ENCODE measurements at regions not wholly inside any gene's neighbourhood (a gene's known extent, or its start where the extent isn't known, plus 50 kb on each side); places are given as distances from the start of the nearest gene placed in this dataset.

GRCh38 chr5:109945723-109946480 lies 256.2 kb downstream of the MAN2A1 start:
- DNase-seq, result no peak

GRCh38 chr5:109946610-109947009 lies 256.9 kb downstream of the MAN2A1 start:
- DNase-seq, result no peak

DNA sequence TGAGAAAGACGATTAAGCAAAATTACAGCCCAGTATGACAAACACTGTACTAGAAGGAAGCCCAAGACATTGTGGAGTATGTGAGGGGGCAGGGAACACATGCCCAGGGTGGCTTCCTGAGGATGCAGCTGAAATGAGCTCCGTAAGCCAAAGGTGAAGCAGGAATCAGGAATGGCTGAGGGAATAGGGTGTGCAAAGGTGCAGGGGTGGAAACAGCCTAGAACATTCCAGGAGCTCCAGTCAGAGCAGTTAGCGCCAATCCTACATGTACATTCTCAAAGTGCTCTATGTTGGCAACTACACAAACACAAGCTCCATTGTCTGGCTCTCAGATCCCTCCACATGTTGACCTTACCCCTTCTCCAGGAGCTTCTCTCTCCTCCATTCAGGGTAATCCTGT lies 257.9 kb downstream of the MAN2A1 start:
- DNase-seq, result no peak

DNA sequence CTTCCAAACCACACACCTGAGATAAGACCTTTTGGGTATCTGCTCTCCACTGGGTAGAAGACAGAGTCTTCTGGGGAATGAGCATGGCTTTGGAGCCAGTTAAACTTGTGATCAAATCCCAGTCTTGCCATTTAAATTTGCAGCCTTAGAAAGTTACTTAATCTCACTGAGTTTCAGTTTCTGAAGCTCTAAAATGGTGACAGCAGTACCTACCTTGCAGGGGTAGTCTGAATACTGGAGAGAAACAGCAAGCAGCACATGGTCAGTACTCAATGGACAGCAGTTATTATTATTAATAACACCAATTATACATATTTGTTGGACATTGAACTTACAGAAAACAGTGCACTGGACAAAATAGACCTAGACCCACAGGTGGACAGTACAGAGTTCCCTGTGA lies 260.9 kb downstream of the MAN2A1 start:
- DNase-seq, result no peak

DNA sequence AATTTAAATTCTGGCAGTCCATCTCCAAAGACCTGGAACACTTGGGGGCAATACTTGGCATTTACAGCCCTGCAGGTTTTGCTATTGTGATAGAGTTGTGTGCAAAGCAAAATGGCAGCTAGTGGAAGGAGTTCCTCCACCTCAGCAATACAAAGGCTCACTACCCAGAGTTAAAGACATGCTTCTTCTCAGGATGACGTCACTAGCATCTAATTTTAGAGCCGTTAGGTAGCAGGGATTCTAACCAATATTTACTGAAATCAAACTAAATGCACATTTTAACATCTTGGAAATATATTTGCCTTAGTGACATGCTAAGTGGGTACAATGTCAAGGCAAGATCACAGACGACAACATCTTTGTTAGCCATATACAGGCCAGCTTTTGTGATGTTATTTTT lies 261.6 kb downstream of the MAN2A1 start:
- no peak for DNase-seq

DNA sequence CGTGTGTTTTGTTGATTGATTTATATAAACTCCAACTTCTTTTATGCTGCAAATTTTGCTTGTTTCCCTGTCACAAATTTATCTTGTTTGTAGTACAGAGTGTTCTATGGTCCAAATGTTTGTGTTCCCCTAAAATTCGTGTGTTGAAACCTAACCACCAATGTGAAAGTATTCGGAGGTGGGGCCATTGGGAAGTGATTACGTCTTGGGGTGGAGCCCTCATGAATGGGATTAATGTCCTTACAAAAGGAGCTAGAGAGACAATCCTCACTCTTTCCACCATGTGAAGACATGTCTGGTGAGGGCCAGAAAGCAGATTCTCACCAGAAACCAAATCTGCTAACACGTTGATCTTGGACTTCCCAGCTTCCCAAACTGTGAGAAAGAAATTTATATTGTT lies 262.0 kb downstream of the MAN2A1 start:
- no peak for DNase-seq

DNA sequence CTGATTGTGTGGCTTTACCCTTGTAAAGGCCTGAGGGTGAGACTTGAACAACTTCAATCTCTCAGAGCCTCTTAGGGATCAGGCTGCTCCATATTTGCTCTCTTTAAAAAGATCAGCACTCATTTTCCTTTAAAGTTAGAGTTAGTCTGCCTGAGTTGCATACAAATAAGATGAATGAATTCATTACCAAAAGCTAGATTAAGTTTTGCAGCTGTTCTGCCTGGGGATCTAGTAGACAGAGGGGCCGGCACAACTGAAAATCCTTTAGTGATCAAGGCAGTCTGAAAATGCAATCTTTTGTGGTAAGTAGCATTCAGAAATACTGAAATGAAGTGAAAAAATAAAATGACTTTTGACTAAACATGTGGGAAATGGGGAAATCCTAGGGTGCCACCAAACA lies 264.0 kb downstream of the MAN2A1 start:
- DNase-seq, result no peak

DNA sequence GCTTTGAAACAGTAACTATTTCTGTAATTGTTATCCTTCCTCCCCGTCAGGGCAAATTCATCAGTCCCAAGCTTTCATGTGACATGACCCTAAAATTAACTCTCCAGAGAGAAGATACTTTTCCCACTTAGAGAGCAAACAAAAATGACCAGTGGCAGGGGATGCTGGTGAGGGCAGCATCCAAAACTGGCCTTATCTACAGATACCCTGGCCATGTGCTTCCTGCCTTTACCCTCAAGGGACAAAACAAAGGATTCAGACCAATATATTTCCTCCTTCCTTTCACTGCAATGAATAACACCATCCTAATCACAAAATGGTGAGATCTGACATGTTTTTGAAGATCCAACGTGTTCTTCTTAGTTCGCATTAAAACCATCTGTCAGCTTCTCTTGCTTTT lies 267.2 kb downstream of the MAN2A1 start:
- no peak for DNase-seq

DNA sequence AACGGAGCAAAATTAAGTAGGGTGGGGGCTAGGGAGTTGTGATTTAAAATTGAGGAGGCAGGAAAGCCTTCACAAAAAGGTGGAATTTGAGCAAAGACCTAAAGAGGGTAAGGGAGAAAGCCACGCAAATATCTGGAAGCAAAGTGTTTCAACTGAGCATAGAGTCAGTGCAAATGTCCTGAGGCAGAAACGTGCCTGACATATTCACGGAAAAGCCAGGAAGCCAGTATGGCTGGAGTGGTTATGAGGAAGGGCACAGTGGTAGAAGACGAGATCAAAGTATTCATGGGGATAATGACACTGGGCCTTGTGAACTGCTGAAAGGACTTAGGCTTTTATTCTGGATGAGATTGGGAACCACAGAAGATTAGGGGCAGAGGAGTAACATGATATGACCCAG lies 268.4 kb downstream of the MAN2A1 start:
- DNase-seq, result no peak

GRCh38 chr5:109959652-109960051 lies 269.9 kb downstream of the MAN2A1 start:
- no peak for DNase-seq

- DNase-seq, result no peak
These were observed 272.0 kb downstream of the MAN2A1 start for GRCh38 chr5:109961751-109962150.

DNA sequence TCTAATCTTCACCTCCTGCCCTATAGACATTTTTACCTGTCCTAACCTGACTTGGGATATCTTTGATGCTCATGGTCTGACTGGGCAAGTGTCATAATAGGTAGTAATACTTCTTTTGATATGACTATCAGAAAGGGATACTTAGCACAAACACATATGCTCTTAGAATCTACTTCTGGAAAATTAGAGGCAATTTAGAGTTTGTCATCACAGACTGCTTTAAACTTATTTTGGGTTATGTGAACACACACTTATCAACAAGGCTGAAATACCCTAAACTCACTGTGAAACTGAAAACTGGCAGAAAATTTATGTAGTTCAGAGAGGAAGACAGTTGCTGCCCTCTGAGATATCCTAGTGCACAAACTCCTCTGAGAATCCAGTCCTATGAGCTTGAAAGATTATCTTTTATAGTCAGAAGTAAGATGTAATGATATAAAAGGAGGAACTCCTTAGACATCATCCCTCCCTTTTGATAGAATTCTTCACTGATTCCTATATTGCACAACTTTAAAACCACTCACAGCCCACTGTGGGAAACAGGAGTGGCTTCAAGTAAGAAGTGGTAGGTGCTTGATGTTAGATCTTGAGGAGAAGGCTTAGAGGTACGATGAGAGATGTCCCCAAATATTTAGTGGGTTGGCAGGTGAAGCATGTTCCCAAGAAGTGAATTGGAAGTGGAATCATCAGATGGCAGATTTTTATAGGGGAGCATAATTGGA lies 273.3 kb downstream of the MAN2A1 start:
- DNase-seq, result no peak

GRCh38 chr5:109964136-109964535 lies 274.4 kb downstream of the MAN2A1 start:
- DNase-seq, result no peak

GRCh38 chr5:109965634-109966033 lies 275.9 kb downstream of the MAN2A1 start:
- no peak for DNase-seq

DNA sequence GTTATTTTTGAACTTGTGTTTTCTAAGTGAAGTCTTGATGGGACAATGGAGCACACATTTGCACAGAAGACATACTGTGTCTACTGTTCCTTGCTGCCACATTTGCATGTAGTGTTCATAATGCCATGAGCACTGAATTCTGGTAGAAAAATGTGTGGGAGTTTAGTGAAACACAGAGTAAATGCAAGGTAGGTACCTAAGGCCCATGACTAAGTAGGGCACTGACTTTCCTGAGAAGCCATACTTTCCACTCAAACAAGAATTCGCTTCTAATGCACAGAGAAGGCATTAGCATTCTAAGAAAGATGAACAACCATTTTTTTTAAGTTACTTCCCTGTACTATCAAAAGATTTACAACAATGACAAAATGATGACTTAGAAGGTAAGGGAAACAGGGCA lies 282.2 kb downstream of the MAN2A1 start:
- no peak for DNase-seq

- no peak for DNase-seq
These were observed 292.3 kb downstream of the MAN2A1 start for GRCh38 chr5:109981979-109982378.

DNA sequence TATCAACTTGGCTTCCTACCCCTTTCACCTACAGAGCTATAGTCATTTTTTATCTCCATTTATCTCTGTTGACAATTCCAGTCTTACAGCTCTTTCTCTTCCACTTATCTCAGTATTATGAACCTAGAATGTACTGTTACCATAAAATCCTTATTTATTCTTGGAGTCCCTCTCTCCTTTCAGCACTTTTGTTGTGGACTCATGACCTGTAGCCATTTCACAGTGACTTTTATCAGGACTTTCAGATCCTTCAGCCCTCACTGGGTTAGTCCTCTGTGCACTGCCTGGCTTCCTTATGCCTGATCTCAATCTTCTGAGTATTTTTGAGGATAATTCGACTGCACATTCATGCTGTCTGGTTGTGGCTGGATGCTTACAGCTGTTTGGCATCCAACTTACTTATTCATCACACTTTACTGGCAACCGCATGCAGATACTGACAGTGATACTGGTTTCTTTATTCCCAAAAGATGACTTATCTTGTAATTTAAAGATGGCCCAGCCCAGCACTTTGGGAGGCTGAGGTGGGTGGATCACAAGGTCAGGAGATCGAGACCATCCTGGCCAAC lies 293.3 kb downstream of the MAN2A1 start:
- no peak for DNase-seq

GRCh38 chr5:109986726-109987125 lies 297.0 kb downstream of the MAN2A1 start:
- no peak for DNase-seq

- DNase-seq, result no peak
These were observed 297.6 kb downstream of the MAN2A1 start for GRCh38 chr5:109987355-109987754.

DNA sequence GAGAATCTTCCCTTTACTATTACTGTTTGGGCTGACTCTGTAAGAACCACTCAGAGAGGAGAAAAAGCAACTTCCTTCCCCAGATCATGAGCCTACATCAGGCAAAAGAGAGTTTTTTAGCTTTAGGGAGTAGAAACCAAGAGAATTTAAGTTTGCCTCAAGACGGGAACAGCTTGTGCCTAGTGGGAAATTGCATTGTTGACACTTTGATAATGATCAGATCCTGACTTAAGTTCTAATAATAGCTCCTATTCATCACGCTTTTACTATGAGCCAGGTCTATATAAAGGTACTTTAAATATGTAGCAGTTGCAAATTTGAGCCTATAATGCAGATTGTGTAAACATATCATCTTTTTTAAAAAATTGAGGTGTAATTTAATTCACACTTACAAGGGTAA lies 298.2 kb downstream of the MAN2A1 start:
- no peak for DNase-seq

- DNase-seq, result no peak
These were observed 299.4 kb downstream of the MAN2A1 start for GRCh38 chr5:109989161-109989560.

DNA sequence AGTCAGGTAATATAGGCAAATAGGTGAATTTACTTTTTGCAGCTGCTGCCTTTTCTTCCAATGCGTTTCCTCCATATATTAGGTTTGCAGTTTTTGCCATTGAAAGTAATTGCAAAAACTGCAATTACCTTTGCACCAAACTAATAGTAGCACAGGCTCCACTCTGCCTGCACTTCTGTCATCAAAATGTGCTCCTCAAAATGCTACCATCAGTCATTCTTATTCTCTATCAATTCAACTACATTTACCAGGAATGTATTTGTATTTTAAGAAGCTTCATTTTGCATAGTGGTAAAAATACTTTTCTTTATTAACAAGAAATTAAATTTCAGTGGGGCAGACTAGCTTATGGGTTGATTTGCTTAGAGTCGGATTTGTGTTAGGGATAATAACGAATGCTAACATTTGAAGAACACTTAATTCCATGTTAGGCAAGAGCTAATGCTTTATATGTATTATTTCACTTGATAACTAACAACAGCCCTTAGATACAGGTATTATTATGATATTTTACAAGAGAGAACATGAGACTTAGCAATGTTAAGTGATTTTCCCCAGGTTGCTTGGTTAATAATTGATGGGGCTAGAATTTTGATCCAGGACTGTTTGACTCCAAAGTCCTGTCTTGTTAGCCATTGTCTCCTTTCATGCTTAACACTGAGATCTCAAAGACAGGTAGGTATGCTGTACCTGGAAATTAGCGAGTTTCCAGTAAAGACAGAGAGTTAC lies 300.4 kb downstream of the MAN2A1 start:
- DNase-seq, result no peak

DNA sequence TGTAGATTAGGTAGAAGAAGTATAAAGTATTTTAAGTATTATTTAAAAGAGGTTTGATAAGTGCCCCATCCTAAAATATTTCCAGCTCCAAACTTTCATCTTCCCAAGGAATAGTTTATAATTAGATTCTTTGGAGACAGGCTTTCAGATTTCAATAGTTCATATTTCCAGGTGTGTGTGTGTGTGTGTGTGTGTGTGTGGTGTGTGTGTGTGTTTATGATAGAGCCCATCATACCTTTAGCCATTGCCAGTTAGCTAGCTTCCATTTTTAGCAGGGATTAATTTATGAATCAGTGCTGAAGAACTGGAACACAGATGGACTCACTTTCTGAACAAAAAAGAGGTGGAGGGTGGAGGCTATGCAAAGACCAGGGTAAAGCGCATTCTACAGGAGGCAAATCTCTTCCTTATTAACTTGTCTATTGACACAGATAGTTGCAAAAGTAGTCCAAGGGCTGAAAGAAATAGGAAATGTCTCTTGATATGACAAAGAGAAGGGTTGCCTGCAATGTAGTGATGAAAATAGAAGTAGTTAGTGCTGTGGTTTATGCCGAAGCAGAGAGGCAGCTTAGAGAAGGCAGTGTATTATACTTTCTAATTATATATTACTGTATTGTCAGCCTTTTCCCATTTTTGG lies 301.1 kb downstream of the MAN2A1 start:
- no peak for DNase-seq

Data from NK-92 treated with Interleukin-12 subunit alpha and Interleukin-12 subunit beta, amount 100 ng/mL, for 24 hours (cell line).